Stomach smooth muscle (tissue), 2 donors: ENCODE measurements at regions not wholly inside any gene's neighbourhood (a gene's known extent, or its start where the extent isn't known, plus 50 kb on each side); places are given as distances from the start of the nearest gene placed in this dataset.

Experiments used
- H3K27ac ChIP-seq: one replicate; pipeline ENCODE4 v1.7.0; 2013; ENCODE audit warnings: mild to moderate bottlenecking, low read length, inconsistent platforms
- H3K27me3 ChIP-seq, 2 donors: one replicate each; pipeline ENCODE4 v1.7.0; 2013; ENCODE audit warnings: low read length in 2 of 2; ENCODE audit not compliant: insufficient read depth in 2 of 2, control insufficient read depth in 1 of 2
- H3K36me3 ChIP-seq, 2 donors: one replicate each; pipeline ENCODE4 v1.7.0; 2013; ENCODE audit warnings: low read length in 2 of 2; ENCODE audit not compliant: control insufficient read depth in 2 of 2, insufficient read depth in 2 of 2
- H3K4me1 ChIP-seq: one replicate; pipeline ENCODE4 v1.7.0; 2013; ENCODE audit warnings: low read length; ENCODE audit not compliant: control insufficient read depth, insufficient read depth
- H3K4me3 ChIP-seq, 2 donors: one replicate each; pipeline ENCODE4 v1.7.0; 2013; ENCODE audit warnings: low read length in 2 of 2
- H3K9ac ChIP-seq, 2 donors: one replicate each; pipeline ENCODE4 v1.7.0; 2013; ENCODE audit warnings: low read length in 2 of 2, mild to moderate bottlenecking in 1 of 2
- H3K9me3 ChIP-seq, 2 donors: one replicate each; pipeline ENCODE4 v1.7.0; 2013; ENCODE audit warnings: low read length in 2 of 2; ENCODE audit not compliant: control insufficient read depth in 2 of 2
- donor health status: healthy.
- donor health status: Pancreatic carcinoma.

DNA sequence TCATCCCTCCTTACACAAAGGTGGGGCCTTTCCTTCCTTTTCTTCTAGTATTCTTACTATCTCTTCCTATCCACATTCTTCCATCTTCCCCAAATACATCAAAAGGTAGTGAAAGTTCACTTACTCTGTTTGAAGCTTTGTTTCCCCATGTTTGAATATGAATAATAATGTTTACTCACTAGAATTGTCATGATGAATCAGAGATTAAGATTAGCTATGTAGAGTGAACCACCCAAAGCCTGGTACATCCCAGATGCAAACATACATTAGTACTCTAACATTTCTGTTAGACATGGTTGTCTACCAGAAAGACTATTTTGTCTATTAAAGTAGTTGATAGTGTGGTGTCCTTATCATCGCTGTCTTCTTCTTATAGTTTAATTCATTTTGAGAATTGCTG lies 327.1 kb upstream of the TBC1D5 start:
- no peaks in the 10 kb centered on the region for H3K27me3 ChIP-seq
- H3K4me1 ChIP-seq = no peaks in the 10 kb centered on the region
- H3K9ac ChIP-seq = no peak overlapping the region

GRCh38 chr3:18066899-18067582 lies 324.6 kb upstream of the TBC1D5 start:
- H3K27me3 ChIP-seq = no peaks in the 10 kb centered on the region
- H3K27ac ChIP-seq = no peak overlapping the region
- no peak overlapping the region for H3K9ac ChIP-seq
- H3K36me3 ChIP-seq = no peaks in the 10 kb centered on the region
- no peaks in the 10 kb centered on the region for H3K4me1 ChIP-seq
- H3K4me3 ChIP-seq = no peak overlapping the region
- no peaks in the 10 kb centered on the region for H3K9me3 ChIP-seq

More for the DNA sequence above, 327.1 kb upstream of the TBC1D5 start:
- Histone ChIP-seq H3K27ac (no peak overlapping the region), H3K4me3 (no peak overlapping the region), H3K36me3 (no peaks in the 10 kb centered on the region), H3K9me3 (no peaks in the 10 kb centered on the region)

DNA sequence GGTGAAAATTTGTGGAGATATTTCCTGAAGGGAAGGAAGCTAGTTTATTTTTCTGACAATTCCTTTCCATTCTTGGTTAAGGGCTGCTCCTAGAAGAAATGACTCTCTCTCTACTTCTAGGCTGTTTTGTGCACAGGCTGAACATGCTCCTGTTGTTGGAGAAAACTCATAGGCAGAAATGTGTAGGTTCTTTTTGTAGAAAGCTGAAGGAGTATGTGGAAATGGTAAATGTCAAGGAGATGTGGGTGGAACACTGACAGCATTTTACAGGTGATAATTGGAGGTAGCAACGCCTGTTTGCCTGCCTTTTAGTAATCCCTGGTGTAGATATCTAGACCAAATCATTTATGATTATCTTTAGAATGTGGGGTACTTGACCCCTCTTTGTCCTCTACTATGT lies 322.2 kb upstream of the TBC1D5 start:
- no peaks in the 10 kb centered on the region for H3K4me1 ChIP-seq
- no peaks in the 10 kb centered on the region for H3K36me3 ChIP-seq
- no peak overlapping the region for H3K9ac ChIP-seq
- H3K27ac ChIP-seq = no peak overlapping the region
- no peak overlapping the region for H3K4me3 ChIP-seq
- no peaks in the 10 kb centered on the region for H3K9me3 ChIP-seq
- no peaks in the 10 kb centered on the region for H3K27me3 ChIP-seq

- Histone ChIP-seq H3K4me3 (no peak overlapping the region), H3K27me3 (no peaks in the 10 kb centered on the region), H3K9me3 (no peaks in the 10 kb centered on the region), H3K9ac (no peak overlapping the region), H3K36me3 (no peaks in the 10 kb centered on the region), H3K27ac (no peak overlapping the region), H3K4me1 (no peaks in the 10 kb centered on the region)
Measured at GRCh38 chr3:18062657-18063025, 320.2 kb upstream of the TBC1D5 start.

DNA sequence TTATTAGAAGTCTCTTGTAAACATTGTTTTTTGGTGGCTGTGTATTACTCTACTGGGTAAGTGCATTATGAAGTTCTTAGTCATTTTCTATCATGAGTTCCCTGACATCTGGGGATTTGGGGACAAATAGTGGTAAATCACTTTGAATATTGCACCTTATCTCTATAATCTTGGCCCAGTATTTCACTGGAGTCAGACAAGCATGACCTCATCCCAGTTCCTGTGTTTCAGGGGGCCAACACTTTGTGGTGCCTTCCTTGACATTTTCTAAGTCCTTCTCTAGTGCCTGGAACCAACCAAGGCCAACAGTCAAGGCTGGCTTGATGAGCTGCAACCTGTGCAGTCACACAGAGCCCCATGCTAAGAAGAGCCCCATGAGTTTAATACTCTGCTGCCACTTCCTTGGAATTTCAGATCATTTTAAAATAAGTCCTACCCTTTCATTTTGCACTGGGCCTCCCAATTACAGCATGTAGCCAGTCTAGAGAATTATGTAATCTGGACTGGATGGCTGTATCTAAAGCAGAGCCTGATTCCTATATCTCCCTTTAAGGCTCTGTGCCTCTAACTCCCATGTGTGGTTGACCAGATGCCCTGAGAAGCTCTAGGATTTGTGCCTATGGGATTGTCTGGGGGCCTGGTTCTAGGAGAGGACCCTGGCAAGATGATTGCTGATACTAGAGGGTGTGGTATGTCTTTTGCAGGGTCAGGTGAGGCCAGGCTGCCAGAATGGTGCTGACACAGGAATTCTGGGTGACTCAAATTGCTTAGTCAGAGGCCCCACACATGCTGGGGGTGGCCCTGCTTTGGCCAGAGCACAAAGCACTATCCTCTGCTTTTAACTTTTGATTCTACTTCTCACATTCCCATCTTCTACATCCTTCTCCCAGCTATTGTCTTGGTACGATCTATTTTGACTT lies 319.6 kb upstream of the TBC1D5 start:
- H3K4me3 ChIP-seq = no peak overlapping the region
- no peak overlapping the region for H3K27ac ChIP-seq
- no peaks in the 10 kb centered on the region for H3K36me3 ChIP-seq
- H3K27me3 ChIP-seq = no peaks in the 10 kb centered on the region
- H3K9ac ChIP-seq = no peak overlapping the region
- H3K4me1 ChIP-seq = no peaks in the 10 kb centered on the region
- no peaks in the 10 kb centered on the region for H3K9me3 ChIP-seq

DNA sequence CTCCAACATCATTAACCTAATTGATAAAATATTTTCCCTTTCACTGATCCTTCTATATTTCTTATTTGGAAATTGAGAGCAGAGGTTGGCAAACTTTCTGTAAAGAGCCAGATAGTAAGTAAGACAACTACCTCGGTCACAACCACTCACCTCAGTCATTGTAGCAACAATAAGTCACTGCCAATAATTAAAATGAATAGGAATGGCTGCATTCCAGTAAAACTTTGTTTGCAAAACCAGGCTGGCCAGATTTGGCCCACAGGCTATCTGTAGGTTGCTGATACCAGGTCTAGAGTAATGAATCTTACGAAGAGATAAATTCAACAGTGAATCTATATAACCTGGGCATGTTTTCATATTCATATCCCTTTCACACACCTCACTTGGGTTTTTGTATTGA lies 316.2 kb upstream of the TBC1D5 start:
- Histone ChIP-seq H3K36me3 (no peaks in the 10 kb centered on the region), H3K4me1 (no peaks in the 10 kb centered on the region), H3K9ac (no peak overlapping the region), H3K9me3 (no peaks in the 10 kb centered on the region), H3K4me3 (no peak overlapping the region), H3K27ac (no peak overlapping the region), H3K27me3 (no peaks in the 10 kb centered on the region)

GRCh38 chr3:18057471-18058091 lies 315.1 kb upstream of the TBC1D5 start:
- Histone ChIP-seq H3K9me3 (no peaks in the 10 kb centered on the region), H3K4me1 (no peaks in the 10 kb centered on the region), H3K4me3 (no peak overlapping the region), H3K36me3 (no peaks in the 10 kb centered on the region), H3K27ac (no peak overlapping the region), H3K27me3 (no peaks in the 10 kb centered on the region), H3K9ac (no peak overlapping the region)

DNA sequence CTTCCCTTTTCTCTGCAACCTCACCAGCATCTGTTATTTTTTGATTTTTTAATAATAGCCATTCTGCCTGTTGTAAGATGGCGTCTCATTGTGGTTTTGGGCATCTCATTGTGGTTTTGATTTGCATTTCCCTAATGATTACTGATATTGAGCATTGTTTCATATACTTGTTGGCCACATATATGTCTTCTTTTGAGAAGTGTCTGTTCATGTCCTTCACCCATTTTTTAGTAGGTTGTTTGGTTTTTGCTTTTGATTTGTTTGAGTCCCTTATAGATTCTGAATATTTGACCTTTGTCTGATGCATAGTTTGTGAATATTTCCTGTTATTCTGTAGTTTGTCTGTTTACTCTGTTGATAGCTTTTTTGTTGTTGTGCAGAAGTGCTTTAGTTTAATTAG lies 312.2 kb upstream of the TBC1D5 start:
- H3K27ac ChIP-seq = no peak overlapping the region
- H3K36me3 ChIP-seq = no peaks in the 10 kb centered on the region
- no peaks in the 10 kb centered on the region for H3K4me1 ChIP-seq
- H3K9me3 ChIP-seq = no peaks in the 10 kb centered on the region
- H3K4me3 ChIP-seq = no peak overlapping the region
- H3K9ac ChIP-seq = no peak overlapping the region
- no peaks in the 10 kb centered on the region for H3K27me3 ChIP-seq

DNA sequence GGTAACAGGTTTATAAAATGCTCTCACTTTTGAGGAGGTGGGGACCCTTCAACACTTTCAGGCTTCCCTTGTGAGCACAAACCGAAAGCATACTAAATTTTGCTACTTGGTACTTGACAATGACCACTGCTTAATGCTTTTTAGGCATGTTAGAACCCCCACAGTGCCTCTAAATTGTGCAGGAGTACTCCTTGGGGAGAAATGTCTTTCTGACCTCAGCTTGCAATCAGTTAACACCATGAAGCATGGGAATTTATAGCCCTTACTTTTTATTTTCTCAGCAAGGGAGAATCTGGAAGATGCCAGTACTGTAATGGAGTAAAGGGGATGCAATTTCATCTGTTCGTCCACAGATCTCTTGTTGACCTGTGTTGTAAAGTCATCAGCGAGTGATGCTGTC lies 308.9 kb upstream of the TBC1D5 start:
- no peaks in the 10 kb centered on the region for H3K4me1 ChIP-seq
- H3K27me3 ChIP-seq = no peaks in the 10 kb centered on the region
- H3K27ac ChIP-seq = no peak overlapping the region
- H3K36me3 ChIP-seq = no peaks in the 10 kb centered on the region
- no peaks in the 10 kb centered on the region for H3K9me3 ChIP-seq
- H3K4me3 ChIP-seq = no peak overlapping the region
- no peak overlapping the region for H3K9ac ChIP-seq

- no peak overlapping the region for H3K4me3 ChIP-seq
- H3K4me1 ChIP-seq = no peaks in the 10 kb centered on the region
- no peaks in the 10 kb centered on the region for H3K36me3 ChIP-seq
- H3K9ac ChIP-seq = no peak overlapping the region
- H3K27ac ChIP-seq = no peak overlapping the region
- no peaks in the 10 kb centered on the region for H3K9me3 ChIP-seq
- H3K27me3 ChIP-seq = no peaks in the 10 kb centered on the region
Measured at GRCh38 chr3:18049096-18049495, 306.7 kb upstream of the TBC1D5 start.
